HG03439 (cell line): ENCODE measurements at regions not wholly inside any gene's neighbourhood (a gene's known extent, or its start where the extent isn't known, plus 50 kb on each side); places are given as distances from the start of the nearest gene placed in this dataset.
A peak's percentile ranks its signal among the peaks of the same experiment; 100 is the strongest.
"Not testable (repeated sequence)": the region's sequence is repeated elsewhere in the genome, so short reads cannot be mapped to it uniquely, and the experiment has no call there.

ENCODE experiments used
- ATAC-seq: cut with Tn5 transposase; IDR thresholded peaks from one replicate; pipeline ENCODE4 v1.9.1; 2021; ENCODE audit warnings: mild to moderate bottlenecking, moderate library complexity; ENCODE audit not compliant: unreplicated experiment

GRCh38 chr13:68535329-68535728 lies 1305.2 kb upstream of the PCDH9 start:
- peak; percentile 64 for ATAC-seq

- ATAC-seq = not testable (repeated sequence)
Observed at GRCh38 chr13:68527167-68527566, 1297.0 kb upstream of the PCDH9 start.

- no peak for ATAC-seq
Observed at GRCh38 chr13:68523838-68524424, 1293.8 kb upstream of the PCDH9 start.

- ATAC-seq = no peak
Observed at GRCh38 chr13:68522184-68522583, 1292.0 kb upstream of the PCDH9 start.

GRCh38 chr13:68509734-68510621 lies 1279.8 kb upstream of the PCDH9 start:
- ATAC-seq = peak; percentile 58

- no peak for ATAC-seq
Observed at GRCh38 chr13:68506888-68507551, 1276.9 kb upstream of the PCDH9 start.

GRCh38 chr13:68490594-68490993 lies 1260.5 kb upstream of the PCDH9 start:
- ATAC-seq = no peak

GRCh38 chr13:68481130-68481529 lies 1251.0 kb upstream of the PCDH9 start:
- ATAC-seq = no peak

- ATAC-seq = no peak
Observed at GRCh38 chr13:68473834-68474326, 1243.7 kb upstream of the PCDH9 start.

- ATAC-seq = no peak
Observed at GRCh38 chr13:68467160-68467559, 1237.0 kb upstream of the PCDH9 start.

GRCh38 chr13:68440874-68441273 lies 1210.7 kb upstream of the PCDH9 start:
- no peak for ATAC-seq

GRCh38 chr13:68439817-68440216 lies 1209.7 kb upstream of the PCDH9 start:
- ATAC-seq = no peak

GRCh38 chr13:68428292-68428691 lies 1198.2 kb upstream of the PCDH9 start:
- no peak for ATAC-seq

- no peak for ATAC-seq
Observed at GRCh38 chr13:68417801-68418200, 1187.7 kb upstream of the PCDH9 start.

- no peak for ATAC-seq
Observed at GRCh38 chr13:68410007-68410406, 1179.9 kb upstream of the PCDH9 start.

GRCh38 chr13:68390987-68391386 lies 1160.9 kb upstream of the PCDH9 start:
- ATAC-seq = no peak

- no peak for ATAC-seq
Observed at GRCh38 chr13:68386808-68387207, 1156.7 kb upstream of the PCDH9 start.

- ATAC-seq = no peak
Observed at GRCh38 chr13:68380041-68380973, 1150.2 kb upstream of the PCDH9 start.

- no peak for ATAC-seq
Observed at GRCh38 chr13:68378294-68378693, 1148.2 kb upstream of the PCDH9 start.

- no peak for ATAC-seq
Observed at GRCh38 chr13:68375004-68375403, 1144.9 kb upstream of the PCDH9 start.

- no peak for ATAC-seq
Observed at GRCh38 chr13:68369739-68370138, 1139.6 kb upstream of the PCDH9 start.
